Thoracic aorta (tissue), 2 donors: ENCODE measurements at regions not wholly inside any gene's neighbourhood (a gene's known extent, or its start where the extent isn't known, plus 50 kb on each side); places are given as distances from the start of the nearest gene placed in this dataset.

ENCODE experiments used
- ATAC-seq: fragments of 150-250 bp; one replicate; pipeline ENCODE4 v1.8.0; 2017; ENCODE audit warnings: low read depth; ENCODE audit not compliant: insufficient number of reproducible peaks, low FRiP score
- DNase-seq: peaks from one replicate; pipeline ENCODE4 v3.0.0-alpha.2; 2020; ENCODE audit warnings: low spot score
- H3K27ac ChIP-seq, 2 donors: fragments of 200-600 bp; sonication (generic); 1 replicate in 1 of 2; 2 replicates in 1 of 2; pipeline ENCODE4 v1.5.1; 2016; ENCODE audit warnings: mild to moderate bottlenecking in 2 of 2, moderate library complexity in 2 of 2
- H3K27me3 ChIP-seq: fragments of 200-600 bp; sonication (generic); replicated peaks from 2 replicates; pipeline ENCODE4 v1.6.0; 2016; ENCODE audit warnings: mild to moderate bottlenecking; ENCODE audit not compliant: insufficient read depth
- H3K36me3 ChIP-seq: fragments of 200-600 bp; sonication (generic); one replicate; pipeline ENCODE4 v1.5.1; 2016
- H3K4me1 ChIP-seq, 2 donors: fragments of 200-600 bp; sonication (generic); 1 replicate in 1 of 2; 2 replicates in 1 of 2; pipeline versions ENCODE4 v1.5.1 to v1.6.0; 2016; ENCODE audit warnings: low read depth in 2 of 2, mild to moderate bottlenecking in 1 of 2; ENCODE audit not compliant: control insufficient read depth in 1 of 2
- H3K4me3 ChIP-seq: fragments of 200-600 bp; sonication (generic); 2 replicates; pipeline ENCODE4 v1.5.1; 2016; ENCODE audit warnings: mild to moderate bottlenecking
- H3K9me3 ChIP-seq: fragments of 200-600 bp; sonication (generic); 2 replicates; pipeline ENCODE4 v1.5.1; 2016
- TF ChIP-seq, protein P1 (sequence below): fragments of 200-600 bp; sonication (generic); IDR thresholded peaks from one replicate; pipeline ENCODE4 v1.5.1; 2019; ENCODE audit warnings: antibody characterized with exemption

DNA sequence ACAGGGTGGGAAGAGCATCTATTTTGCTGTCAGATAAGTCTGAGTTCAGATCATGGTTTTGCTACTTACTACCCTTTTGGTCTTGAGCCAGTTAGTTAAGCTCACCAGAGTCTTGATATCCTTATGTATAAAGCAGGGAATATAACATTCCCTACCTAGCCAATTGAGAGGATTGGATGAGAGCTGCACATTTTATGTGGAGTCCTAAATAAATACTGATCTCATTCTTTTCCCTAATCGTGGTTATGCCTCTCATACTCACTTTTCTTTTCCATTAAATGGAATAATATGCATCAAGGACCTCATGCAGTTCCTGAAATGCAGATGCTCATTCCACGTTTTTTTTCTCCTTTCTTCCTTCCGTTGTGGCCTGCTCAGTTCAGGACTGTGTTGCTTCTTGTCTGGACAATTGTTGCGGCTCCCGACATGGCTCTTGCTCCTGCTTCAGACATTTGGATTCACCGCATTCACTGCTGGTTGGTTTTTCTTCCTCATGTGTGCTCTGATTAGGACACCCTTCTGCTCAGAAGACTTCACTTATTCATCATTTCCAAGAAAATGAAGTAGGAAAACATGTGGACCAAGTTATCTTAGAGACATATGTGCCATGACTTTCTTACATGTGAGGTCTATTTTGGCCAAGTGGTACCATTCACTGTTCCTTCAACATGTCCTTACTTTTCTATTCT is 90.2 kb downstream of the NFKBIZ start:
- TF ChIP-seq, protein P1, sequence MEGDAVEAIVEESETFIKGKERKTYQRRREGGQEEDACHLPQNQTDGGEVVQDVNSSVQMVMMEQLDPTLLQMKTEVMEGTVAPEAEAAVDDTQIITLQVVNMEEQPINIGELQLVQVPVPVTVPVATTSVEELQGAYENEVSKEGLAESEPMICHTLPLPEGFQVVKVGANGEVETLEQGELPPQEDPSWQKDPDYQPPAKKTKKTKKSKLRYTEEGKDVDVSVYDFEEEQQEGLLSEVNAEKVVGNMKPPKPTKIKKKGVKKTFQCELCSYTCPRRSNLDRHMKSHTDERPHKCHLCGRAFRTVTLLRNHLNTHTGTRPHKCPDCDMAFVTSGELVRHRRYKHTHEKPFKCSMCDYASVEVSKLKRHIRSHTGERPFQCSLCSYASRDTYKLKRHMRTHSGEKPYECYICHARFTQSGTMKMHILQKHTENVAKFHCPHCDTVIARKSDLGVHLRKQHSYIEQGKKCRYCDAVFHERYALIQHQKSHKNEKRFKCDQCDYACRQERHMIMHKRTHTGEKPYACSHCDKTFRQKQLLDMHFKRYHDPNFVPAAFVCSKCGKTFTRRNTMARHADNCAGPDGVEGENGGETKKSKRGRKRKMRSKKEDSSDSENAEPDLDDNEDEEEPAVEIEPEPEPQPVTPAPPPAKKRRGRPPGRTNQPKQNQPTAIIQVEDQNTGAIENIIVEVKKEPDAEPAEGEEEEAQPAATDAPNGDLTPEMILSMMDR: no peak
- DNase-seq: no peak
- no peaks in the 10 kb centered on the region for H3K9me3 ChIP-seq
- H3K4me1 ChIP-seq: peaks cover 19 to 40% of the 10 kb centered on the region in 2 donors
- H3K36me3 ChIP-seq: no peaks in the 10 kb centered on the region
- H3K27ac ChIP-seq: no peak overlapping the region
- no peaks in the 10 kb centered on the region for H3K27me3 ChIP-seq
- no peak for ATAC-seq
- no peak overlapping the region for H3K4me3 ChIP-seq

DNA sequence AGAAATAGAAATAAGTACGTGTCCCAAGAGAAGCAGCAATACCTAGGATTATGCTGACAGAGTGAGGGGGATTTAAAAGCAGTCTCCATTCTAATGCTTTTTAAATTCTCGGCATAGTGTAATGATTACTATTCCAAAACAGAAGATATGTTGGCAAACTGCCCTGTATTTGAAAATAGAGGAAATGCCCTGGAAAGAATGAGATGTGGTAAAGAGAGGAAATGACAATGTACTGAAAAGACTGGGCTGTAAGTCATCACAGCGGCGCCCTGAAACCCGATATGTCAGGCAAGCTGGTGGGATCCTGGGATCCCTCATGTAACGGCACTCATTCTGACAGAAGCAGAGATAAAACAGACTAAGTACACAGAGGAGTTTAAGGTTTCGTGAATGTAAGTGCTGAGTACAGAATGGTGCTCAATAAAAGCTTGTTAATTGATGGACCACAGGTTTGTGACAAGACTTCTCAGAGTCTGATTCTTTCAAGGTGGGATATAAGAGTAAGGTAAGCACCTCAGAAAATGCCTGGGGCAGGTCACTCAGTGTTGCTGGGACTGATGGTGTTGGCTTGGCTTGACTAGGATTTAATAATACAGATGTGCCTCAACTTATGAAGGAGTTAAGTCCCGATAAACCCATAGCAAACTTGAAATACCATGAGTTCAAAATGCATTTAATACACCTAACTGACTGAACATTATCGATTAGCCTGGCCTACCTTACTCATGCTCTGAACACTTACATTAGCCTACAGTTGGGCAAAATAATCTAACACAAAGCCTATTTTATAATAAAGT is 91.4 kb downstream of the NFKBIZ start:
- TF ChIP-seq, protein P1: no peak
- no peak for DNase-seq
- ATAC-seq: no peak
- H3K27me3 ChIP-seq: no peaks in the 10 kb centered on the region
- peak overlapping the region; percentile 39 for H3K4me3 ChIP-seq
- peak overlapping the region; percentile 1 for H3K27ac ChIP-seq
- H3K36me3 ChIP-seq: no peaks in the 10 kb centered on the region
- no peaks in the 10 kb centered on the region for H3K9me3 ChIP-seq
- peaks cover 19 to 40% of the 10 kb centered on the region in 2 donors for H3K4me1 ChIP-seq

DNA sequence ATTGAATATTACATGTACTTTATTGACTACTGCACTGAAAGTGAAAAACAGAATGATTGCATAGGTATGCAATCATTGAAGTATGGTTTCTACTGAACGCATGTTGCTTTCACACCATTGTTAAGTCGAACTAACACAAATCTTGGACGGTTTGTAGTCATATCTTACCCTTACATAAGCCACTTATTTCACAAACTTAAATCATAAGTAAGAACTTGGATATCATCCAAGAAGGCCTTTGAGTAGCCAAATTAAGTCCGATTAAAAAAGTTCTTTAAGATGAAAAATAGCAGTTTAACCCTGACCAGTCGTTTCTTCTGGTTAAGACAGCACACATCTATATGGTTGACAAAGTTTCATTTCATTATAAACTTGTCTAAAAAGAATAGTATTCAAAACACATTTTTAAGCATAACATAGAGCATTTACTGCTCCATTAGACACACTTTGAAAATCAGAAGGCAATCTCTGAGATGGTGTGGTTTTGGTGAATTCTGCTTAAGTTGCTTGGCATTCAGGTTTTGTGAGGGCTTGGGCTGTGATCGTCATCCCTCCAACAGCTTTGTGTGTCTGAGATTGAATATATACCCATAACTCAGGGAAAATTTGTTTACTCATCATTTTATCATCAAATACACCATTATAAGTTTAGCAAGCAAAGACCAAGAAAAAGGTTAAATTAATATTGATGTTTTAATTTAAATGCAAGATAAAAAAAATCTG is 92.2 kb downstream of the NFKBIZ start:
- Histone ChIP-seq H3K36me3 (no peaks in the 10 kb centered on the region), H3K27ac (no peak overlapping the region), H3K4me1 (peaks cover 19 to 40% of the 10 kb centered on the region in 2 donors), H3K27me3 (no peaks in the 10 kb centered on the region), H3K9me3 (no peaks in the 10 kb centered on the region), H3K4me3 (no peak overlapping the region)
- no peak for ATAC-seq
- TF ChIP-seq, protein P1: no peak
- no peak for DNase-seq

DNA sequence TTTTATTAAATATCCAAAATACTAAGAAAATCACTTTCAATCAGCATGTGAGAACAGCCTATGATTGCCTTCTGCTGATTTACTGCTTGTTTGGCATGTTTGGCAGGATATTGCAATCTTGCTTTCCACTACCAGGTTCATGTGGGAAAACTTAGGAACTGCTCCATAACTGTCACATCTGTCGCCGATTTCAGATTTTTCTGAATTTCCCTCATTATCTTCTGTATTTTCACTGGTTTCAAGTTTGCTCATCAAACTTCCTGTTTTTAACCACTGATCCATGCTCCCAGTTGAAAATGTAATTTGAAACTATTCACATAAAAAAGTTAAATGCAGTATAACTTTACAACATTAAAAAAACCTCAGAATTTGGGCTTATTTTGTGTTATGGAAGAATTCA is 93.0 kb downstream of the NFKBIZ start:
- DNase-seq (no peak), ATAC-seq (no peak)
- TF ChIP-seq, protein P1: no peak

DNA sequence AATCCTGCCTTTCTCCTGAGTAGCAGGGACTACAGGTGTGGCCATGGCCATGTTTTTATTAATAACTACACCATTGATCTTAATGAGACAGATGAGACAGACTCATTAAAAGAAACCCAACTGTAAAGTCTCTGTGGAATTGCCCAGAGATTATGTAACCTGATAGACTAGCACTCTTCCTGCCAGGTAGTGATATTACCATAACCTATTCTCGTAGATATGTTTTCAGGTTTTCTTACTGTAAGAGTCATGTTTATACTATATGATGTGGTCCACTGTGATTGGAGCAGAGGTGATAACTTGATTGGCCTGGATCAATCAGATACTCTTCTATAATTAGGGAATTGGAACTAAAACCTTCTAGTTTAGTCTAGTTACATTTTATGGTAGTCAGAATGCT is 93.7 kb downstream of the NFKBIZ start:
- Histone ChIP-seq H3K4me1 (peaks cover 15 to 36% of the 10 kb centered on the region in 2 donors), H3K9me3 (no peaks in the 10 kb centered on the region), H3K27ac (no peak overlapping the region), H3K4me3 (no peak overlapping the region), H3K27me3 (no peaks in the 10 kb centered on the region), H3K36me3 (no peaks in the 10 kb centered on the region)
- ATAC-seq (no peak), DNase-seq (no peak)
- TF ChIP-seq, protein P1: no peak

More for the DNA sequence above, 93.0 kb downstream of the NFKBIZ start:
- H3K27me3 ChIP-seq: no peaks in the 10 kb centered on the region
- peaks cover 19 to 40% of the 10 kb centered on the region in 2 donors for H3K4me1 ChIP-seq
- no peaks in the 10 kb centered on the region for H3K9me3 ChIP-seq
- H3K4me3 ChIP-seq: no peak overlapping the region
- no peak overlapping the region for H3K27ac ChIP-seq
- H3K36me3 ChIP-seq: no peaks in the 10 kb centered on the region
